Cardiac septum (tissue), 1 donor: ENCODE measurements at regions not wholly inside any gene's neighbourhood (a gene's known extent, or its start where the extent isn't known, plus 50 kb on each side); places are given as distances from the start of the nearest gene placed in this dataset.

ENCODE experiments used
- DNase-seq: peaks from one replicate; pipeline ENCODE4 v3.0.0-alpha.2; 2020; ENCODE audit warnings: low spot score
- intact Hi-C: fragments of 100-400 bp; cut with DNase I; formaldehyde crosslinking; loops from one replicate; pipeline ENCODE4 v1.14.0; 2022
- donor health status: DM: no; HTN: no; CAD: no.

- no peak for DNase-seq
- intact Hi-C loops: no loop called here
These were observed 143.6 kb upstream of the POU2AF2 start for GRCh38 chr11:111101881-111102280.

- intact Hi-C loops: no loop called here
- DNase-seq: no peak
These were observed 146.4 kb upstream of the POU2AF2 start for GRCh38 chr11:111099028-111099713.

- intact Hi-C loops: no loop called here
- no peak for DNase-seq
These were observed 147.4 kb upstream of the POU2AF2 start for GRCh38 chr11:111098091-111098490.

GRCh38 chr11:111097191-111097590, 148.3 kb upstream of the POU2AF2 start:
- intact Hi-C loops: no loop called here
- no peak for DNase-seq

GRCh38 chr11:111095327-111095726, 150.2 kb upstream of the POU2AF2 start:
- DNase-seq: no peak
- intact Hi-C loops: no loop called here

- intact Hi-C loops: no loop called here
- no peak for DNase-seq
These were observed 152.5 kb upstream of the POU2AF2 start for GRCh38 chr11:111093061-111093460.

- intact Hi-C loops: no loop called here
- DNase-seq: no peak
These were observed 154.1 kb upstream of the POU2AF2 start for GRCh38 chr11:111091321-111091938.

- intact Hi-C loops: no loop called here
These were observed 155.8 kb upstream of the POU2AF2 start for GRCh38 chr11:111089759-111090158.

GRCh38 chr11:111088847-111089355, 156.6 kb upstream of the POU2AF2 start:
- intact Hi-C loops: no loop called here
- DNase-seq: no peak

More at GRCh38 chr11:111089759-111090158, 155.8 kb upstream of the POU2AF2 start:
- DNase-seq: no peak

GRCh38 chr11:111086058-111086457, 159.5 kb upstream of the POU2AF2 start:
- intact Hi-C loops: no loop called here
- no peak for DNase-seq

- DNase-seq: no peak
- intact Hi-C loops: no loop called here
These were observed 162.9 kb upstream of the POU2AF2 start for GRCh38 chr11:111082664-111083063.

GRCh38 chr11:111081021-111081511, 164.5 kb upstream of the POU2AF2 start:
- intact Hi-C loops: no loop called here
- no peak for DNase-seq

GRCh38 chr11:111077530-111078322, 167.8 kb upstream of the POU2AF2 start:
- DNase-seq: no peak
- intact Hi-C loops: no loop called here

- intact Hi-C loops: no loop called here
- no peak for DNase-seq
These were observed 176.5 kb upstream of the POU2AF2 start for GRCh38 chr11:111069066-111069465.

- intact Hi-C loops: no loop called here
- DNase-seq: no peak
These were observed 177.5 kb upstream of the POU2AF2 start for GRCh38 chr11:111067994-111068393.

GRCh38 chr11:111066846-111067245, 178.7 kb upstream of the POU2AF2 start:
- intact Hi-C loops: no loop called here
- no peak for DNase-seq

GRCh38 chr11:111063726-111064517, 181.6 kb upstream of the POU2AF2 start:
- no peak for DNase-seq
- intact Hi-C loops: no loop called here

GRCh38 chr11:111062420-111062819, 183.1 kb upstream of the POU2AF2 start:
- no peak for DNase-seq
- intact Hi-C loops: no loop called here

GRCh38 chr11:111059726-111060125, 185.8 kb upstream of the POU2AF2 start:
- DNase-seq: no peak
- intact Hi-C loops: no loop called here

- DNase-seq: no peak
These were observed 196.4 kb upstream of the POU2AF2 start for GRCh38 chr11:111049131-111049530.

More at GRCh38 chr11:111049131-111049530, 196.4 kb upstream of the POU2AF2 start:
- intact Hi-C loops: no loop called here
